K562 (cell line): ENCODE measurements at regions not wholly inside any gene's neighbourhood (a gene's known extent, or its start where the extent isn't known, plus 50 kb on each side); places are given as distances from the start of the nearest gene placed in this dataset.

Experiments
- ELF4 ChIP-seq: fragments of 450-650 bp; formaldehyde crosslinking; IDR thresholded peaks from 2 replicates; pipeline ENCODE4 v1.4.0; 2022; ENCODE audit warnings: missing genetic modification characterization
- JUN ChIP-seq, 2 experiments: sonication (generic) in 1 of 2; formaldehyde crosslinking in 1 of 2; IDR thresholded peaks; 2 replicates each; pipeline versions ENCODE4 v1.6.1 to v1.8.0; 2012 to 2022; ENCODE audit warnings: borderline replicate concordance in 2 of 2, mild to moderate bottlenecking in 2 of 2, improper control_type of control experiment in 1 of 2, low read depth in 1 of 2, low read length in 1 of 2, missing genetic modification reagents in 1 of 2
- PURB ChIP-seq: sonication (generic); formaldehyde crosslinking; IDR thresholded peaks from 2 replicates; pipeline ENCODE4 v1.9.0; 2021; ENCODE audit warnings: low read depth, mild to moderate bottlenecking, missing genetic modification reagents
- SP2 ChIP-seq: IDR thresholded peaks from 2 replicates; pipeline ENCODE4 v1.6.1; 2011; ENCODE audit warnings: mild to moderate bottlenecking, low read depth, low read length, moderate library complexity; ENCODE audit not compliant: poor library complexity, severe bottlenecking; ENCODE audit errors: extremely low read depth

DNA sequence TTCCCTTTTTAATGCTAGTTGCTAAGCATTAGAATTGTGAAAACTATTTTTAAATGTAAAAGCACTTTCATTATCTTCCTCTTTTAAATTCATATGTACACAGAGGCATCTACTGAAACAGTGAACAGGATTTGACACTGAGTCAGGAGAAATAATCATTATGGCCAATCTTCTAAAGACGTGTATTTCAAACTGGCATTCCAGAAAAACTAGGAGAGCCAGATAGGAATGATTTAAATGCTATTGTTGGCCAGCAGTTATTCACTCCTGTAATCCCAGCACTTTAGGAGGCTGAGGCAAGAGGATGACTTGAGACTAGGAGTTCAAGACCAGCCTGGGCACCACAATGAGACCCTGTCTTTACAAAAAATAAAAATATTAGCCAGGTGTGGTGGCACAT, 67.6 kb upstream of the RAP2B start:
- TF ChIP-seq ELF4 (no peak), SP2 (no peak), PURB (no peak), JUN (IDR thresholded peaks at IDR 0.05; ENCODE audit: borderline replicate concordance, low read depth, low read length) (no peak), JUN (CRISPR knock-in tag; IDR thresholded peaks at IDR 0.05; ENCODE audit: borderline replicate concordance) (no peak)
